OCI-LY7 (cell line): ENCODE measurements at regions not wholly inside any gene's neighbourhood (a gene's known extent, or its start where the extent isn't known, plus 50 kb on each side); places are given as distances from the start of the nearest gene placed in this dataset.

Source experiments
- BruUV-seq: library from RNA; stranded (reverse); fragments of 400-500 nt; replicated peaks from 2 replicates; lab custom pipeline; 2021; lab: Mats Ljungman, UMichigan
- CTCF ChIA-PET: fragments of 300-600 bp; sonication (Branson Sonifier 250); formaldehyde crosslinking; loops from one replicate; lab custom pipeline; 2022; ENCODE audit warnings: antibody characterized with exemption; ENCODE audit not compliant: unreplicated experiment; lab: Charles Lee
- POLR2A ChIA-PET: fragments of 300-600 bp; sonication (Branson Sonifier 250); formaldehyde crosslinking; loops from one replicate; lab custom pipeline; 2022; ENCODE audit warnings: antibody characterized with exemption; lab: Charles Lee
- DNase-seq: peaks from one replicate; pipeline ENCODE4 v3.0.0-alpha.2; 2015; ENCODE audit warnings: low spot score
- H2AFZ ChIP-seq: fragments of 200-600 bp; sonication (generic), shearing (Covaris generic); 2 replicates; pipeline ENCODE4 v1.6.1; 2014; ENCODE audit warnings: mild to moderate bottlenecking, antibody characterized with exemption, low read length, moderate library complexity
- H3K27ac ChIP-seq: fragments of 200-600 bp; sonication (generic); 2 replicates; pipeline ENCODE4 v1.5.1; 2014; ENCODE audit warnings: mixed run types, low read depth, mild to moderate bottlenecking, moderate library complexity, low read length, inconsistent platforms; ENCODE audit not compliant: poor library complexity, severe bottlenecking
- H3K36me3 ChIP-seq: fragments of 200-600 bp; sonication (generic); 2 replicates; pipeline ENCODE4 v1.6.1; 2014; ENCODE audit warnings: mild to moderate bottlenecking, antibody characterized with exemption, low read length, moderate library complexity, mixed read lengths; ENCODE audit not compliant: insufficient read depth
- H3K4me1 ChIP-seq: fragments of 200-600 bp; sonication (generic); 2 replicates; pipeline ENCODE4 v1.5.1; 2014; ENCODE audit warnings: mild to moderate bottlenecking, low read length; ENCODE audit not compliant: insufficient read depth, poor library complexity, severe bottlenecking
- H3K4me2 ChIP-seq: fragments of 200-600 bp; sonication (generic); 2 replicates; pipeline ENCODE4 v1.6.1; 2014; ENCODE audit warnings: mild to moderate bottlenecking, low read length
- H3K4me3 ChIP-seq: fragments of 200-600 bp; sonication (generic); 2 replicates; pipeline ENCODE4 v1.5.1; 2014; ENCODE audit warnings: mild to moderate bottlenecking, low read depth, low read length; ENCODE audit not compliant: poor library complexity, severe bottlenecking
- H3K79me2 ChIP-seq: fragments of 200-600 bp; sonication (generic); 2 replicates; pipeline ENCODE4 v1.6.1; 2016; ENCODE audit warnings: low read depth, mild to moderate bottlenecking, low read length, moderate library complexity, mixed read lengths; ENCODE audit not compliant: insufficient read depth
- H3K9me2 ChIP-seq: fragments of 200-600 bp; sonication (generic); 2 replicates; pipeline ENCODE4 v1.6.1; 2016; ENCODE audit warnings: mild to moderate bottlenecking, low read length, mixed read lengths; ENCODE audit not compliant: insufficient read depth
- H3K9me3 ChIP-seq: fragments of 200-600 bp; sonication (generic); 2 replicates; pipeline ENCODE4 v1.6.1; 2014; ENCODE audit warnings: mild to moderate bottlenecking, mixed run types, low read length, mixed read lengths
- H4K20me1 ChIP-seq: fragments of 200-600 bp; sonication (generic); 2 replicates; pipeline ENCODE4 v1.6.1; 2014; ENCODE audit warnings: mild to moderate bottlenecking, antibody characterized with exemption, low read length, moderate library complexity, mixed read lengths; ENCODE audit not compliant: insufficient read depth
- CTCF ChIP-seq: fragments of 200-600 bp; sonication (generic); conservative IDR thresholded peaks from 2 replicates; pipeline ENCODE4 v1.5.1; 2014; ENCODE audit warnings: mild to moderate bottlenecking, antibody characterized with exemption, low read length, moderate library complexity, mixed read lengths
- EZH2phosphoT487 ChIP-seq: fragments of 200-600 bp; sonication (generic); IDR thresholded peaks from 2 replicates; pipeline ENCODE4 v1.6.1; 2018; ENCODE audit warnings: low read depth, borderline replicate concordance, mild to moderate bottlenecking, mixed run types, antibody characterized with exemption, low read length, moderate library complexity, mixed read lengths
- intact Hi-C: fragments of 100-400 bp; cut with micrococcal nuclease; formaldehyde crosslinking; loops from one replicate; pipeline ENCODE4 v1.10.0; 2022; ENCODE audit not compliant: unreplicated experiment

DNA sequence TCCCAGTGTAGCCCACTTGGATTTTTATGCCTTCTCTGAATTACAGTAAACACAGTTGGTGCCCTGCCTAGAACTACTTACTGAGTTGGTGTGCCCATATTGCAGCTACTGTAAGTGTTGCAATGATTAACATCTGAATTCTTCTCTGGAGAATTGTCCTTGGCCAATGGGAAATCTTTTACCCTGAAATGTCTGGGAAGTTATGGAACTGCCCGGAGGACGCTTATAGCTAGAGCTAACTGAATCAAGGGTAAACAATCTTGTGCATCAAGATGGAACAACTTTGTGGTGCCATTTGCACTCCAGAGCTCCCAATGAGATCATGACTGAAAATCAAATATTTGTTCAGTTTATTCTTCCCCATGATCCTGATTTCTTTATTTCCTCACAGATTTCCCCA lies 246.7 kb upstream of the CBLB start:
- no TSS peak for BruUV-seq
- CTCF ChIA-PET: no interaction called here
- Histone ChIP-seq H2AFZ (no peak overlapping the region), H3K36me3 (no peaks in the 10 kb centered on the region), H4K20me1 (no peaks in the 10 kb centered on the region), H3K27ac (no peak overlapping the region), H3K4me3 (no peak overlapping the region), H3K4me1 (no peaks in the 10 kb centered on the region), H3K79me2 (no peaks in the 10 kb centered on the region), H3K9me2 (no peaks in the 10 kb centered on the region), H3K4me2 (no peak overlapping the region), H3K9me3 (no peaks in the 10 kb centered on the region)
- POLR2A ChIA-PET: interaction anchor here (0.5 to 0.9 kb wide), 3 partner anchors 8 to 594 kb away, joined by 3 to 4 read pairs (median 4); no protein-coding TSS in a partner anchor
- intact Hi-C loops: no loop called here
- TF ChIP-seq EZH2phosphoT487: no peak
- no peak for DNase-seq

- Histone ChIP-seq H3K4me2 (no peak overlapping the region), H3K9me3 (no peaks in the 10 kb centered on the region), H3K4me1 (no peaks in the 10 kb centered on the region), H3K27ac (no peak overlapping the region), H3K9me2 (no peaks in the 10 kb centered on the region), H3K4me3 (no peak overlapping the region), H4K20me1 (no peaks in the 10 kb centered on the region), H3K79me2 (no peaks in the 10 kb centered on the region), H3K36me3 (no peaks in the 10 kb centered on the region), H2AFZ (no peak overlapping the region)
- TF ChIP-seq EZH2phosphoT487: no peak
- TF ChIP-seq CTCF: no peak
- ChIA-PET CTCF (no interaction called here), POLR2A (no interaction called here)
- intact Hi-C loops: no loop called here
- no peak for DNase-seq
- BruUV-seq: no TSS peak
These were observed 248.1 kb upstream of the CBLB start for GRCh38 chr3:106116733-106117489.

GRCh38 chr3:106117490-106117858 lies 248.7 kb upstream of the CBLB start:
- intact Hi-C loops: no loop called here
- TF ChIP-seq EZH2phosphoT487: no peak
- no peak for TF ChIP-seq CTCF
- ChIA-PET CTCF (no interaction called here), POLR2A (no interaction called here)
- Histone ChIP-seq H3K4me1 (no peaks in the 10 kb centered on the region), H3K79me2 (no peaks in the 10 kb centered on the region), H3K4me2 (no peak overlapping the region), H3K4me3 (no peak overlapping the region), H3K9me2 (no peaks in the 10 kb centered on the region), H3K36me3 (no peaks in the 10 kb centered on the region), H3K9me3 (no peaks in the 10 kb centered on the region), H4K20me1 (no peaks in the 10 kb centered on the region), H3K27ac (no peak overlapping the region), H2AFZ (no peak overlapping the region)
- no TSS peak for BruUV-seq
- no peak for DNase-seq
